ENCODE measurements at regions not wholly inside any gene's neighbourhood (a gene's known extent, or its start where the extent isn't known, plus 50 kb on each side); places are given as distances from the start of the nearest gene placed in this dataset.

- no peak overlapping the region for H3K4me3 ChIP-seq
- TF ChIP-seq CTCF (IDR thresholded peaks at IDR 0.05): no peak
- no peak for TF ChIP-seq POLR2A (IDR thresholded peaks at IDR 0.05)
- no peaks in the 10 kb centered on the region for H3K9me3 ChIP-seq
- intact Hi-C loops (cut with DNase I): no loop called here
- WGBS, 2 donors: 71 to 80% methylated on average over 1 of the region's 1 CpG
- H3K4me1 ChIP-seq: no peaks in the 10 kb centered on the region
- ATAC-seq (no peak), DNase-seq (no peak)
- no peaks in the 10 kb centered on the region for H3K27me3 ChIP-seq
- H3K36me3 ChIP-seq (replicated peaks in 1 of 2; ENCODE audit: insufficient read depth in 1 of 2, low read depth in 2 of 2): no peaks in the 10 kb centered on the region
- H3K27ac ChIP-seq: no peak overlapping the region
Measured at GRCh38 chr15:37865687-37866086, 68.8 kb upstream of the TMCO5A start.

- Histone ChIP-seq H3K4me1 (no peaks in the 10 kb centered on the region), H3K4me3 (no peak overlapping the region), H3K9me3 (no peaks in the 10 kb centered on the region), H3K27ac (no peak overlapping the region), H3K36me3 (replicated peaks in 1 of 2; ENCODE audit: insufficient read depth in 1 of 2, low read depth in 2 of 2) (no peaks in the 10 kb centered on the region), H3K27me3 (no peaks in the 10 kb centered on the region)
- no peak for DNase-seq
- intact Hi-C loops (cut with DNase I): no loop called here
- no peak for TF ChIP-seq POLR2A (IDR thresholded peaks at IDR 0.05)
- TF ChIP-seq CTCF (IDR thresholded peaks at IDR 0.05): no peak
- no peak for ATAC-seq
Measured at GRCh38 chr15:37870711-37871110, 63.7 kb upstream of the TMCO5A start.

- ATAC-seq (no peak), DNase-seq (peak in 2 of 4 donors; percentile 3 to 10)
- intact Hi-C loops (cut with DNase I): no loop called here
- no peak overlapping the region for H3K4me3 ChIP-seq
- TF ChIP-seq POLR2A (IDR thresholded peaks at IDR 0.05): no peak
- TF ChIP-seq CTCF (IDR thresholded peaks at IDR 0.05): no peak
- no peaks in the 10 kb centered on the region for H3K27me3 ChIP-seq
- no peaks in the 10 kb centered on the region for H3K4me1 ChIP-seq
- no peaks in the 10 kb centered on the region for H3K36me3 ChIP-seq (replicated peaks in 1 of 2; ENCODE audit: insufficient read depth in 1 of 2, low read depth in 2 of 2)
- H3K9me3 ChIP-seq: no peaks in the 10 kb centered on the region
- no peak overlapping the region for H3K27ac ChIP-seq
- 15 to 31% methylated on average over 9 of the region's 9 CpGs for WGBS, 2 donors
Measured at GRCh38 chr15:37872661-37873060, 61.8 kb upstream of the TMCO5A start.

- no peaks in the 10 kb centered on the region for H3K27me3 ChIP-seq
- ATAC-seq (no peak), DNase-seq (no peak)
- H3K9me3 ChIP-seq: no peaks in the 10 kb centered on the region
- H3K4me3 ChIP-seq: no peak overlapping the region
- H3K36me3 ChIP-seq (replicated peaks in 1 of 2; ENCODE audit: insufficient read depth in 1 of 2, low read depth in 2 of 2): no peaks in the 10 kb centered on the region
- H3K4me1 ChIP-seq: no peaks in the 10 kb centered on the region
- TF ChIP-seq CTCF (IDR thresholded peaks at IDR 0.05) (no peak), POLR2A (IDR thresholded peaks at IDR 0.05) (no peak)
- intact Hi-C loops (cut with DNase I): no loop called here
- H3K27ac ChIP-seq: no peak overlapping the region
- WGBS, 2 donors: 53 to 66% methylated on average over 3 of the region's 3 CpGs
Measured at GRCh38 chr15:37873336-37873735, 61.1 kb upstream of the TMCO5A start.

GRCh38 chr15:37876900-37877299 is 57.5 kb upstream of the TMCO5A start:
- intact Hi-C loops (cut with DNase I): no loop called here
- H3K36me3 ChIP-seq (replicated peaks in 1 of 2; ENCODE audit: insufficient read depth in 1 of 2, low read depth in 2 of 2): no peaks in the 10 kb centered on the region
- TF ChIP-seq CTCF (IDR thresholded peaks at IDR 0.05) (no peak), POLR2A (IDR thresholded peaks at IDR 0.05) (no peak)
- no peaks in the 10 kb centered on the region for H3K9me3 ChIP-seq
- DNase-seq (no peak), ATAC-seq (no peak)
- H3K4me3 ChIP-seq: no peak overlapping the region
- WGBS, 2 donors: 60 to 63% methylated on average over 3 of the region's 3 CpGs
- no peaks in the 10 kb centered on the region for H3K27me3 ChIP-seq
- no peaks in the 10 kb centered on the region for H3K4me1 ChIP-seq
- no peak overlapping the region for H3K27ac ChIP-seq
